SK-N-SH treated with all-trans-retinoic acid at 6 μM for 48 hours (cell line): ENCODE measurements at regions not wholly inside any gene's neighbourhood (a gene's known extent, or its start where the extent isn't known, plus 50 kb on each side); places are given as distances from the start of the nearest gene placed in this dataset.

Source experiments
- ARNTL ChIP-seq: fragments of 450-650 bp; formaldehyde crosslinking; IDR thresholded peaks from 2 replicates; pipeline ENCODE4 v1.5.0; 2020; ENCODE audit warnings: low read depth, mild to moderate bottlenecking, moderate library complexity, borderline replicate concordance
- ESRRG ChIP-seq: fragments of 250-450 bp; sonication (Bioruptor Pico); IDR thresholded peaks from 2 replicates; pipeline ENCODE4 v1.6.1; 2021; ENCODE audit warnings: mild to moderate bottlenecking
- RARB ChIP-seq: fragments of 250-450 bp; sonication (Bioruptor Pico); IDR thresholded peaks from 2 replicates; pipeline ENCODE4 v1.8.0; 2021; ENCODE audit warnings: mild to moderate bottlenecking, moderate library complexity
- TCF4 ChIP-seq: fragments of 250-450 bp; sonication (Bioruptor Pico); IDR thresholded peaks from 2 replicates; pipeline ENCODE4 v1.8.0; 2021; ENCODE audit warnings: mild to moderate bottlenecking, moderate library complexity, borderline replicate concordance
- ZFP3 ChIP-seq: fragments of 250-450 bp; sonication (Bioruptor Pico); IDR thresholded peaks from 2 replicates; pipeline ENCODE4 v1.5.0; 2020; ENCODE audit warnings: mild to moderate bottlenecking, moderate library complexity
- ZNF8 ChIP-seq: fragments of 450-650 bp; formaldehyde crosslinking; IDR thresholded peaks from 2 replicates; pipeline ENCODE4 v1.5.0; 2020; ENCODE audit warnings: mild to moderate bottlenecking, moderate library complexity
- TF ChIP-seq, protein P1 (sequence below): fragments of 250-450 bp; sonication (Bioruptor Pico); IDR thresholded peaks from 2 replicates; pipeline ENCODE4 v1.8.0; 2020; ENCODE audit warnings: mild to moderate bottlenecking, moderate library complexity, borderline replicate concordance

DNA sequence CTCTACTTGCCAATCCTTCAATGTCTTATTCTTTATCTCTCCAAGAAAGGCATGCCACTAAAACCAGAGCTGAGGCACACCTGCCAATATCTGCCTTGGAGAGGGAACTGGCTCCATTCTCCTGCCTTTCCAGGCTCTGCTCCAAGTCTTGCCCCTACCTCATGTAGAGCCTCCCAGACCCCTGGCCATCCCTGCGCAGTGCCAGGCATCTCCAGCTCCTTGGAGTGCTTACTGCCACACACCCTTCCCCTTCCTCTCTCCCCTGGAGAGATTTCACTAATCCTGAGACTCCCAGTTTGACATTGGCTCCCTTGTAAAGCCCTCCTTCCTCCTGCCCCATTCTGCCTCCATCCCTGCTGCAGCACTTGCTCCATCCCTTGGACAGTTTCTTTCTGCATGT is 255.2 kb upstream of the ZMIZ1 start:
- TF ChIP-seq ESRRG (CRISPR knock-in tag) (no peak), ARNTL (no peak), TCF4 (CRISPR knock-in tag) (no peak), ZFP3 (no peak), ZNF8 (CRISPR knock-in tag) (no peak), RARB (CRISPR knock-in tag) (no peak)
- TF ChIP-seq, protein P1, sequence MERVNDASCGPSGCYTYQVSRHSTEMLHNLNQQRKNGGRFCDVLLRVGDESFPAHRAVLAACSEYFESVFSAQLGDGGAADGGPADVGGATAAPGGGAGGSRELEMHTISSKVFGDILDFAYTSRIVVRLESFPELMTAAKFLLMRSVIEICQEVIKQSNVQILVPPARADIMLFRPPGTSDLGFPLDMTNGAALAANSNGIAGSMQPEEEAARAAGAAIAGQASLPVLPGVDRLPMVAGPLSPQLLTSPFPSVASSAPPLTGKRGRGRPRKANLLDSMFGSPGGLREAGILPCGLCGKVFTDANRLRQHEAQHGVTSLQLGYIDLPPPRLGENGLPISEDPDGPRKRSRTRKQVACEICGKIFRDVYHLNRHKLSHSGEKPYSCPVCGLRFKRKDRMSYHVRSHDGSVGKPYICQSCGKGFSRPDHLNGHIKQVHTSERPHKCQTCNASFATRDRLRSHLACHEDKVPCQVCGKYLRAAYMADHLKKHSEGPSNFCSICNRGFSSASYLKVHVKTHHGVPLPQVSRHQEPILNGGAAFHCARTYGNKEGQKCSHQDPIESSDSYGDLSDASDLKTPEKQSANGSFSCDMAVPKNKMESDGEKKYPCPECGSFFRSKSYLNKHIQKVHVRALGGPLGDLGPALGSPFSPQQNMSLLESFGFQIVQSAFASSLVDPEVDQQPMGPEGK (CRISPR knock-in tag): no peak
